H9 (cell line): ENCODE measurements at regions not wholly inside any gene's neighbourhood (a gene's known extent, or its start where the extent isn't known, plus 50 kb on each side); places are given as distances from the start of the nearest gene placed in this dataset.

Experiments used
- DNase-seq: peaks from one replicate; pipeline ENCODE4 v3.0.0-alpha.2; 2017
- H2AFZ ChIP-seq: one replicate; pipeline ENCODE4 v1.6.1; 2013; ENCODE audit warnings: mild to moderate bottlenecking, low read length, control low read depth, moderate library complexity
- H2AK5ac ChIP-seq: 2 replicates; pipeline ENCODE4 v1.6.1; 2013; ENCODE audit warnings: low read length, control low read depth, mixed read lengths; ENCODE audit not compliant: insufficient read length
- H2BK120ac ChIP-seq: one replicate; pipeline ENCODE4 v1.6.1; 2013; ENCODE audit warnings: low read depth, mild to moderate bottlenecking, low read length, control low read depth, inconsistent platforms; ENCODE audit not compliant: poor library complexity, severe bottlenecking
- H2BK12ac ChIP-seq: 2 replicates; pipeline ENCODE4 v1.6.1; 2013; ENCODE audit warnings: low read length, control low read depth, mixed read lengths, low read depth; ENCODE audit not compliant: insufficient read length
- H2BK15ac ChIP-seq: 2 replicates; pipeline ENCODE4 v1.6.1; 2013; ENCODE audit warnings: low read depth, low read length, control low read depth
- H2BK20ac ChIP-seq: one replicate; pipeline ENCODE4 v1.6.1; 2013; ENCODE audit warnings: low read depth, mild to moderate bottlenecking, low read length, control low read depth, inconsistent platforms; ENCODE audit not compliant: poor library complexity, severe bottlenecking
- H2BK5ac ChIP-seq: 2 replicates; pipeline ENCODE4 v1.6.1; 2013; ENCODE audit warnings: low read length, control low read depth, mixed read lengths; ENCODE audit not compliant: insufficient read length
- H3K14ac ChIP-seq: 2 replicates; pipeline ENCODE4 v1.6.1; 2013; ENCODE audit warnings: low read length, control low read depth; ENCODE audit not compliant: insufficient read depth
- H3K18ac ChIP-seq: 2 replicates; pipeline ENCODE4 v1.6.1; 2013; ENCODE audit warnings: low read depth, mild to moderate bottlenecking, mixed read lengths, low read length, control low read depth; ENCODE audit not compliant: insufficient read length
- H3K23ac ChIP-seq: 2 replicates; pipeline ENCODE4 v1.6.1; 2013; ENCODE audit warnings: low read length, control low read depth, mixed read lengths, low read depth; ENCODE audit not compliant: insufficient read length
- H3K23me2 ChIP-seq: 2 replicates; pipeline ENCODE4 v1.6.1; 2013; ENCODE audit warnings: low read depth, mild to moderate bottlenecking, mixed read lengths, low read length, control low read depth; ENCODE audit not compliant: insufficient read length, poor library complexity, severe bottlenecking
- H3K27ac ChIP-seq: 2 replicates; pipeline ENCODE4 v1.5.1; 2013; ENCODE audit warnings: low read length, control low read depth, mixed read lengths, low read depth; ENCODE audit not compliant: insufficient read length
- H3K27me3 ChIP-seq: 2 replicates; pipeline ENCODE4 v1.6.1; 2013; ENCODE audit warnings: low read length, control low read depth, inconsistent platforms; ENCODE audit not compliant: insufficient read depth
- H3K4ac ChIP-seq: 2 replicates; pipeline ENCODE4 v1.6.1; 2013; ENCODE audit warnings: low read depth, mild to moderate bottlenecking, control low read depth, inconsistent platforms, low read length, moderate library complexity
- H3K4me1 ChIP-seq: 2 replicates; pipeline ENCODE4 v1.6.1; 2013; ENCODE audit warnings: low read length, control low read depth, inconsistent platforms; ENCODE audit not compliant: insufficient read depth
- H3K4me2 ChIP-seq: 2 replicates; pipeline ENCODE4 v1.6.1; 2013; ENCODE audit warnings: low read length, control low read depth, mixed read lengths; ENCODE audit not compliant: insufficient read length, insufficient read depth
- H3K56ac ChIP-seq: 2 replicates; pipeline ENCODE4 v1.6.1; 2013; ENCODE audit warnings: low read depth, mild to moderate bottlenecking, mixed read lengths, low read length, control low read depth; ENCODE audit not compliant: insufficient read length
- H3K79me1 ChIP-seq: 2 replicates; pipeline ENCODE4 v1.6.1; 2013; ENCODE audit warnings: low read depth, mild to moderate bottlenecking, moderate library complexity, low read length, control low read depth, inconsistent platforms; ENCODE audit not compliant: insufficient read depth, poor library complexity, severe bottlenecking
- H3K79me2 ChIP-seq: 2 replicates; pipeline ENCODE4 v1.6.1; 2013; ENCODE audit warnings: low read length, control low read depth, inconsistent platforms; ENCODE audit not compliant: insufficient read depth
- H3K9ac ChIP-seq: 2 replicates; pipeline ENCODE4 v1.6.1; 2013; ENCODE audit warnings: low read length, control low read depth, mixed read lengths; ENCODE audit not compliant: insufficient read length; ENCODE audit errors: extremely low read depth
- H3K9me3 ChIP-seq: one replicate; pipeline ENCODE4 v1.6.1; 2013; ENCODE audit warnings: low read depth, low read length, inconsistent platforms; ENCODE audit not compliant: control insufficient read depth
- H3T11ph ChIP-seq: one replicate; pipeline ENCODE4 v1.6.1; 2013; ENCODE audit warnings: mild to moderate bottlenecking, low read length, control low read depth, inconsistent platforms
- H4K20me1 ChIP-seq: one replicate; pipeline ENCODE4 v1.6.1; 2013; ENCODE audit not compliant: control insufficient read depth, insufficient read length, insufficient read depth
- H4K5ac ChIP-seq: 2 replicates; pipeline ENCODE4 v1.6.1; 2013; ENCODE audit warnings: low read depth, mild to moderate bottlenecking, mixed read lengths, low read length, control low read depth; ENCODE audit not compliant: insufficient read length
- H4K8ac ChIP-seq: replicated peaks from 2 replicates; pipeline ENCODE4 v1.6.1; 2013; ENCODE audit warnings: low read length, control low read depth, mixed read lengths, low read depth; ENCODE audit not compliant: insufficient read length
- H4K91ac ChIP-seq: 2 replicates; pipeline ENCODE4 v1.6.1; 2013; ENCODE audit warnings: low read depth, mild to moderate bottlenecking, moderate library complexity, mixed read lengths, low read length, control low read depth; ENCODE audit not compliant: insufficient read length
- H3K27ac Mint-ChIP-seq, 3 experiments: 2 replicates in 2 of 3; 3 replicates in 1 of 3; pipeline ENCODE4 v1.8.0; 2020 to 2021; ENCODE audit warnings: mixed read lengths in 3 of 3, mild to moderate bottlenecking in 1 of 3, moderate library complexity in 1 of 3
- H3K27me3 Mint-ChIP-seq: 2 replicates; pipeline ENCODE4 v1.8.0; 2021; ENCODE audit warnings: low read depth, mild to moderate bottlenecking, moderate library complexity, mixed read lengths
- H3K36me3 Mint-ChIP-seq, 3 experiments: 2 replicates in 2 of 3; 3 replicates in 1 of 3; pipeline ENCODE4 v1.8.0; 2020 to 2021; ENCODE audit warnings: low read depth in 3 of 3, mixed read lengths in 3 of 3; ENCODE audit not compliant: insufficient read depth in 1 of 3
- H3K4me1 Mint-ChIP-seq, 2 experiments: 2 replicates each; pipeline ENCODE4 v1.8.0; 2020; ENCODE audit warnings: mixed read lengths in 2 of 2
- H3K4me3 Mint-ChIP-seq, 2 experiments: 2 replicates in 1 of 2; 3 replicates in 1 of 2; pipeline ENCODE4 v1.8.0; 2020 to 2021; ENCODE audit warnings: mild to moderate bottlenecking in 2 of 2, mixed read lengths in 2 of 2, moderate library complexity in 1 of 2
- H3K9me3 Mint-ChIP-seq, 2 experiments: 2 replicates in 1 of 2; 3 replicates in 1 of 2; pipeline ENCODE4 v1.8.0; 2020; ENCODE audit warnings: mild to moderate bottlenecking in 2 of 2, mixed read lengths in 2 of 2, moderate library complexity in 1 of 2
- CTCF ChIP-seq: fragments of 200-600 bp; sonication (generic); conservative IDR thresholded peaks from 3 replicates; pipeline ENCODE4 v1.8.0; 2021; ENCODE audit warnings: antibody characterized with exemption, mild to moderate bottlenecking
- WGBS: extraction: QIAGEN DNeasy Blood & Tissue Kit; methylation state at CpG from one replicate; pipeline ENCODE4 v1.1.7; 2013; ENCODE audit warnings: missing lambda C conversion rate, low lambda C conversion rate, mixed read lengths; ENCODE audit not compliant: insufficient read length; ENCODE audit errors: extremely low coverage; 5-methylcytosine and 5-hydroxymethylcytosine counted together

- no peaks in the 10 kb centered on the region for H3K36me3 Mint-ChIP-seq
- no peak overlapping the region for H3K56ac ChIP-seq
- H3K4ac ChIP-seq = no peak overlapping the region
- no peaks in the 10 kb centered on the region for H3K9me3 Mint-ChIP-seq
- no peak overlapping the region for H2AK5ac ChIP-seq
- no peak overlapping the region for H2AFZ ChIP-seq
- no peaks in the 10 kb centered on the region for H3K27me3 ChIP-seq
- H3K4me1 Mint-ChIP-seq = peaks cover 0 to 3% of the 10 kb centered on the region in 2 experiments; a peak in 3 of 4 replicates
- no peak overlapping the region for H2BK5ac ChIP-seq
- no peaks in the 10 kb centered on the region for H3K4me1 ChIP-seq
- peaks cover 1% of the 10 kb centered on the region; the same call in 1 of the 2 replicates for H3K27me3 Mint-ChIP-seq
- H3T11ph ChIP-seq = no peak overlapping the region
- no peaks in the 10 kb centered on the region for H3K79me1 ChIP-seq
- no peak overlapping the region for H3K9ac ChIP-seq
- H3K27ac Mint-ChIP-seq = no peak overlapping the region; a peak in 1 of 7 replicates
- H2BK20ac ChIP-seq = no peak overlapping the region
- no peak overlapping the region for H3K18ac ChIP-seq
- no peaks in the 10 kb centered on the region for H3K23me2 ChIP-seq
- H4K8ac ChIP-seq = no peak overlapping the region
- H4K91ac ChIP-seq = no peak overlapping the region
- no peak overlapping the region for H3K27ac ChIP-seq
- no peak overlapping the region for H4K5ac ChIP-seq
- WGBS = no CpG with 5 or more reads among the region's 8 CpGs
- H4K20me1 ChIP-seq = no peaks in the 10 kb centered on the region
- no peaks in the 10 kb centered on the region for H3K79me2 ChIP-seq
- H2BK15ac ChIP-seq = no peak overlapping the region
- H3K4me3 Mint-ChIP-seq = no peak overlapping the region
- no peak overlapping the region for H3K23ac ChIP-seq
- no peak overlapping the region for H3K4me2 ChIP-seq
- H3K14ac ChIP-seq = no peak overlapping the region
- TF ChIP-seq CTCF = no peak
- DNase-seq = no peak
- no peaks in the 10 kb centered on the region for H3K9me3 ChIP-seq
- no peak overlapping the region for H2BK12ac ChIP-seq
- H2BK120ac ChIP-seq = no peak overlapping the region
Observed at GRCh38 chr10:129339191-129339590, 127.8 kb upstream of the MGMT start.
